ENCODE measurements at regions not wholly inside any gene's neighbourhood (a gene's known extent, or its start where the extent isn't known, plus 50 kb on each side); places are given as distances from the start of the nearest gene placed in this dataset.

DNA sequence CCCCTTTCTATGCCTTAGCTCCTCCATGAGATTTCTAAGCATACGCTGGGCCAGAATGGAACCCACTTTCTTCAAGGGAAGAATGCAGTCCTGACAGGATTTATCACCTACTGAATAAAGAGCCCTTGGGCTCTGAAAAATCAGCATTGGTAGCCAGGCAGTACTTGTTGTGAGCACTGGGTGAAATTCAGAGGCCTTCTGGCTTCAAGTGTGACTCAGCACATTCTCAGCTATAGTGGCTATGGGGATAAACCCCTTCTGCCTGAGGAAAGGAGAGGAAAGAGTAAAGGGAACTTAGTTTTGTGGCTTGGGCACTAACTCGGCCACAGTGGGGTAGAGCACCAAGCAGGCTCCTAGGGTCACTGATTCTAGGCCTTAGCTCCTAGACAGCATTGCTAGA lies 574.8 kb downstream of the JRKL start:
- TF ChIP-seq, protein P1, sequence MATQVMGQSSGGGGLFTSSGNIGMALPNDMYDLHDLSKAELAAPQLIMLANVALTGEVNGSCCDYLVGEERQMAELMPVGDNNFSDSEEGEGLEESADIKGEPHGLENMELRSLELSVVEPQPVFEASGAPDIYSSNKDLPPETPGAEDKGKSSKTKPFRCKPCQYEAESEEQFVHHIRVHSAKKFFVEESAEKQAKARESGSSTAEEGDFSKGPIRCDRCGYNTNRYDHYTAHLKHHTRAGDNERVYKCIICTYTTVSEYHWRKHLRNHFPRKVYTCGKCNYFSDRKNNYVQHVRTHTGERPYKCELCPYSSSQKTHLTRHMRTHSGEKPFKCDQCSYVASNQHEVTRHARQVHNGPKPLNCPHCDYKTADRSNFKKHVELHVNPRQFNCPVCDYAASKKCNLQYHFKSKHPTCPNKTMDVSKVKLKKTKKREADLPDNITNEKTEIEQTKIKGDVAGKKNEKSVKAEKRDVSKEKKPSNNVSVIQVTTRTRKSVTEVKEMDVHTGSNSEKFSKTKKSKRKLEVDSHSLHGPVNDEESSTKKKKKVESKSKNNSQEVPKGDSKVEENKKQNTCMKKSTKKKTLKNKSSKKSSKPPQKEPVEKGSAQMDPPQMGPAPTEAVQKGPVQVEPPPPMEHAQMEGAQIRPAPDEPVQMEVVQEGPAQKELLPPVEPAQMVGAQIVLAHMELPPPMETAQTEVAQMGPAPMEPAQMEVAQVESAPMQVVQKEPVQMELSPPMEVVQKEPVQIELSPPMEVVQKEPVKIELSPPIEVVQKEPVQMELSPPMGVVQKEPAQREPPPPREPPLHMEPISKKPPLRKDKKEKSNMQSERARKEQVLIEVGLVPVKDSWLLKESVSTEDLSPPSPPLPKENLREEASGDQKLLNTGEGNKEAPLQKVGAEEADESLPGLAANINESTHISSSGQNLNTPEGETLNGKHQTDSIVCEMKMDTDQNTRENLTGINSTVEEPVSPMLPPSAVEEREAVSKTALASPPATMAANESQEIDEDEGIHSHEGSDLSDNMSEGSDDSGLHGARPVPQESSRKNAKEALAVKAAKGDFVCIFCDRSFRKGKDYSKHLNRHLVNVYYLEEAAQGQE (IDR thresholded peaks at IDR 0.05): no peak
- TF ChIP-seq, protein P2, sequence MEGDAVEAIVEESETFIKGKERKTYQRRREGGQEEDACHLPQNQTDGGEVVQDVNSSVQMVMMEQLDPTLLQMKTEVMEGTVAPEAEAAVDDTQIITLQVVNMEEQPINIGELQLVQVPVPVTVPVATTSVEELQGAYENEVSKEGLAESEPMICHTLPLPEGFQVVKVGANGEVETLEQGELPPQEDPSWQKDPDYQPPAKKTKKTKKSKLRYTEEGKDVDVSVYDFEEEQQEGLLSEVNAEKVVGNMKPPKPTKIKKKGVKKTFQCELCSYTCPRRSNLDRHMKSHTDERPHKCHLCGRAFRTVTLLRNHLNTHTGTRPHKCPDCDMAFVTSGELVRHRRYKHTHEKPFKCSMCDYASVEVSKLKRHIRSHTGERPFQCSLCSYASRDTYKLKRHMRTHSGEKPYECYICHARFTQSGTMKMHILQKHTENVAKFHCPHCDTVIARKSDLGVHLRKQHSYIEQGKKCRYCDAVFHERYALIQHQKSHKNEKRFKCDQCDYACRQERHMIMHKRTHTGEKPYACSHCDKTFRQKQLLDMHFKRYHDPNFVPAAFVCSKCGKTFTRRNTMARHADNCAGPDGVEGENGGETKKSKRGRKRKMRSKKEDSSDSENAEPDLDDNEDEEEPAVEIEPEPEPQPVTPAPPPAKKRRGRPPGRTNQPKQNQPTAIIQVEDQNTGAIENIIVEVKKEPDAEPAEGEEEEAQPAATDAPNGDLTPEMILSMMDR (IDR thresholded peaks at IDR 0.05; ENCODE audit: low read depth, low read length, missing input control): no peak
- TF ChIP-seq NR2F2 (IDR thresholded peaks at IDR 0.05): no peak
- TF ChIP-seq TAF1 (conservative IDR thresholded peaks at IDR 0.05): no peak
- TF ChIP-seq GABPA (IDR thresholded peaks at IDR 0.05 in 1 of 2, conservative IDR thresholded peaks at IDR 0.05 in 1 of 2): no peak
- no peak for TF ChIP-seq RAD21 (IDR thresholded peaks at IDR 0.05)
- TF ChIP-seq, protein P3, sequence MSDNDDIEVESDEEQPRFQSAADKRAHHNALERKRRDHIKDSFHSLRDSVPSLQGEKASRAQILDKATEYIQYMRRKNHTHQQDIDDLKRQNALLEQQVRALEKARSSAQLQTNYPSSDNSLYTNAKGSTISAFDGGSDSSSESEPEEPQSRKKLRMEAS (IDR thresholded peaks at IDR 0.05): no peak
- no peak for TF ChIP-seq EGR1 (IDR thresholded peaks at IDR 0.05; ENCODE audit: low read depth in 2 of 2)
- TF ChIP-seq, protein P4, sequence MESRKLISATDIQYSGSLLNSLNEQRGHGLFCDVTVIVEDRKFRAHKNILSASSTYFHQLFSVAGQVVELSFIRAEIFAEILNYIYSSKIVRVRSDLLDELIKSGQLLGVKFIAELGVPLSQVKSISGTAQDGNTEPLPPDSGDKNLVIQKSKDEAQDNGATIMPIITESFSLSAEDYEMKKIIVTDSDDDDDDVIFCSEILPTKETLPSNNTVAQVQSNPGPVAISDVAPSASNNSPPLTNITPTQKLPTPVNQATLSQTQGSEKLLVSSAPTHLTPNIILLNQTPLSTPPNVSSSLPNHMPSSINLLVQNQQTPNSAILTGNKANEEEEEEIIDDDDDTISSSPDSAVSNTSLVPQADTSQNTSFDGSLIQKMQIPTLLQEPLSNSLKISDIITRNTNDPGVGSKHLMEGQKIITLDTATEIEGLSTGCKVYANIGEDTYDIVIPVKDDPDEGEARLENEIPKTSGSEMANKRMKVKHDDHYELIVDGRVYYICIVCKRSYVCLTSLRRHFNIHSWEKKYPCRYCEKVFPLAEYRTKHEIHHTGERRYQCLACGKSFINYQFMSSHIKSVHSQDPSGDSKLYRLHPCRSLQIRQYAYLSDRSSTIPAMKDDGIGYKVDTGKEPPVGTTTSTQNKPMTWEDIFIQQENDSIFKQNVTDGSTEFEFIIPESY (IDR thresholded peaks at IDR 0.05): no peak
- no peak for TF ChIP-seq SP1 (IDR thresholded peaks at IDR 0.05)
